ENCODE measurements at regions not wholly inside any gene's neighbourhood (a gene's known extent, or its start where the extent isn't known, plus 50 kb on each side); places are given as distances from the start of the nearest gene placed in this dataset.
"Not testable (repeated sequence)": the region's sequence is repeated elsewhere in the genome, so short reads cannot be mapped to it uniquely, and the experiment has no call there.

- TF ChIP-seq EZH2 (IDR thresholded peaks at IDR 0.05; ENCODE audit: borderline replicate concordance, low read depth, low read length, severe bottlenecking) = no peak
- TF ChIP-seq, protein P1, sequence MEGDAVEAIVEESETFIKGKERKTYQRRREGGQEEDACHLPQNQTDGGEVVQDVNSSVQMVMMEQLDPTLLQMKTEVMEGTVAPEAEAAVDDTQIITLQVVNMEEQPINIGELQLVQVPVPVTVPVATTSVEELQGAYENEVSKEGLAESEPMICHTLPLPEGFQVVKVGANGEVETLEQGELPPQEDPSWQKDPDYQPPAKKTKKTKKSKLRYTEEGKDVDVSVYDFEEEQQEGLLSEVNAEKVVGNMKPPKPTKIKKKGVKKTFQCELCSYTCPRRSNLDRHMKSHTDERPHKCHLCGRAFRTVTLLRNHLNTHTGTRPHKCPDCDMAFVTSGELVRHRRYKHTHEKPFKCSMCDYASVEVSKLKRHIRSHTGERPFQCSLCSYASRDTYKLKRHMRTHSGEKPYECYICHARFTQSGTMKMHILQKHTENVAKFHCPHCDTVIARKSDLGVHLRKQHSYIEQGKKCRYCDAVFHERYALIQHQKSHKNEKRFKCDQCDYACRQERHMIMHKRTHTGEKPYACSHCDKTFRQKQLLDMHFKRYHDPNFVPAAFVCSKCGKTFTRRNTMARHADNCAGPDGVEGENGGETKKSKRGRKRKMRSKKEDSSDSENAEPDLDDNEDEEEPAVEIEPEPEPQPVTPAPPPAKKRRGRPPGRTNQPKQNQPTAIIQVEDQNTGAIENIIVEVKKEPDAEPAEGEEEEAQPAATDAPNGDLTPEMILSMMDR (IDR thresholded peaks at IDR 0.05; ENCODE audit: borderline replicate concordance, extremely low read depth, low read length, poor library complexity, severe bottlenecking) = no peak
- DNase-seq = no peak
- H2AFZ ChIP-seq (ENCODE audit: low read depth, low read length) = no peak overlapping the region
These were observed 504.6 kb upstream of the NR5A2 start for GRCh38 chr1:199522936-199523335.

GRCh38 chr1:199529324-199529723 lies 498.2 kb upstream of the NR5A2 start:
- H2AFZ ChIP-seq (ENCODE audit: low read depth, low read length) = no peak overlapping the region
- H4K20me1 ChIP-seq (ENCODE audit: insufficient read depth, low read length) = no peaks in the 10 kb centered on the region
- no peak for DNase-seq
- no peak for ATAC-seq (ENCODE audit: insufficient read depth, low read depth)
- H3K36me3 ChIP-seq (ENCODE audit: insufficient read depth, low read length) = no peaks in the 10 kb centered on the region
- no peak overlapping the region for H3K4me2 ChIP-seq (ENCODE audit: insufficient read depth, low read length)
- no peak overlapping the region for H3K27ac ChIP-seq (ENCODE audit: low read length)
- peaks cover 18% of the 10 kb centered on the region for H3K9me3 ChIP-seq (ENCODE audit: insufficient read depth, low read length, severe bottlenecking)
- no peaks in the 10 kb centered on the region for H3K79me2 ChIP-seq (ENCODE audit: insufficient read depth, low read length)
- no peak overlapping the region for H3K4me3 ChIP-seq (ENCODE audit: low read depth in 1 of 2, low read length in 2 of 2)
- H3K27me3 ChIP-seq (ENCODE audit: insufficient read depth, low read length, poor library complexity) = no peaks in the 10 kb centered on the region
- H3K9ac ChIP-seq (ENCODE audit: low read depth, low read length) = no peak overlapping the region
- H3K4me1 ChIP-seq (ENCODE audit: insufficient read depth, low read length) = no peaks in the 10 kb centered on the region
- no peak for TF ChIP-seq EZH2 (IDR thresholded peaks at IDR 0.05; ENCODE audit: borderline replicate concordance, low read depth, low read length, severe bottlenecking)
- TF ChIP-seq, protein P1 (IDR thresholded peaks at IDR 0.05; ENCODE audit: borderline replicate concordance, extremely low read depth, low read length, poor library complexity, severe bottlenecking) = no peak

More at GRCh38 chr1:199522936-199523335, 504.6 kb upstream of the NR5A2 start:
- ATAC-seq (ENCODE audit: insufficient read depth, low read depth) = no peak
- H3K4me3 ChIP-seq (ENCODE audit: low read depth in 1 of 2, low read length in 2 of 2) = no peak overlapping the region
- no peak overlapping the region for H3K4me2 ChIP-seq (ENCODE audit: insufficient read depth, low read length)
- H3K27me3 ChIP-seq (ENCODE audit: insufficient read depth, low read length, poor library complexity) = no peaks in the 10 kb centered on the region
- no peaks in the 10 kb centered on the region for H3K9me3 ChIP-seq (ENCODE audit: insufficient read depth, low read length, severe bottlenecking)
- H3K4me1 ChIP-seq (ENCODE audit: insufficient read depth, low read length) = no peaks in the 10 kb centered on the region
- no peak overlapping the region for H3K9ac ChIP-seq (ENCODE audit: low read depth, low read length)
- H3K36me3 ChIP-seq (ENCODE audit: insufficient read depth, low read length) = no peaks in the 10 kb centered on the region
- no peaks in the 10 kb centered on the region for H3K79me2 ChIP-seq (ENCODE audit: insufficient read depth, low read length)
- H4K20me1 ChIP-seq (ENCODE audit: insufficient read depth, low read length) = no peaks in the 10 kb centered on the region
- no peak overlapping the region for H3K27ac ChIP-seq (ENCODE audit: low read length)

DNA sequence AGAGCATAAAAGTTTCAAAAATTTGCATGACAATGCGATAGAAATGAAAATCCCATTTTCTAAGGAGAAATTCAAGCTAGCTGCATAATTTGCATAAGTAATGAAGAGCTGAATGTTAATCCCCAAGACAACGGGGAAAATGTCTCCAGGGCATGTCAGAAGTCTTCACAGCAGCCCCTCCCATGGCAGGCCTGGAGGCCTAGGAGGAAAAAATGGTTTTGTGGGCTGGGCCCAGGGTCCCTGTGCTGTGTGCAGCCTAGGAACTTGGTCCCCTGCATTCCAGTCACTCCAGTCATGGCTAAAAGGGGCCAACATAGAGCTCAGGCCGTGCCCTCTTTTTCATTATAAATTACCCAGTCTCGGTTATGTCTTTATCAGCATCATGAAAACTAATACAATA lies 494.1 kb upstream of the NR5A2 start:
- not testable (repeated sequence) for H3K4me3 ChIP-seq (ENCODE audit: low read depth in 1 of 2, low read length in 2 of 2); H3K4me2 ChIP-seq (ENCODE audit: insufficient read depth, low read length); H3K27ac ChIP-seq (ENCODE audit: low read length); H3K9ac ChIP-seq (ENCODE audit: low read depth, low read length); H3K27me3 ChIP-seq (ENCODE audit: insufficient read depth, low read length, poor library complexity); H3K79me2 ChIP-seq (ENCODE audit: insufficient read depth, low read length); H3K36me3 ChIP-seq (ENCODE audit: insufficient read depth, low read length); ATAC-seq (ENCODE audit: insufficient read depth, low read depth); H3K4me1 ChIP-seq (ENCODE audit: insufficient read depth, low read length); H2AFZ ChIP-seq (ENCODE audit: low read depth, low read length); DNase-seq; H4K20me1 ChIP-seq (ENCODE audit: insufficient read depth, low read length)
- peaks cover 41% of the 10 kb centered on the region for H3K9me3 ChIP-seq (ENCODE audit: insufficient read depth, low read length, severe bottlenecking)

- Histone ChIP-seq H3K27ac (ENCODE audit: low read length) (no peak overlapping the region), H3K36me3 (ENCODE audit: insufficient read depth, low read length) (no peaks in the 10 kb centered on the region), H3K4me3 (ENCODE audit: low read depth in 1 of 2, low read length in 2 of 2) (no peak overlapping the region), H3K27me3 (ENCODE audit: insufficient read depth, low read length, poor library complexity) (no peaks in the 10 kb centered on the region), H3K4me2 (ENCODE audit: insufficient read depth, low read length) (no peak overlapping the region), H3K4me1 (ENCODE audit: insufficient read depth, low read length) (peaks cover 28% of the 10 kb centered on the region), H3K9me3 (ENCODE audit: insufficient read depth, low read length, severe bottlenecking) (no peaks in the 10 kb centered on the region), H2AFZ (ENCODE audit: low read depth, low read length) (no peak overlapping the region), H4K20me1 (ENCODE audit: insufficient read depth, low read length) (no peaks in the 10 kb centered on the region), H3K79me2 (ENCODE audit: insufficient read depth, low read length) (peaks cover 11% of the 10 kb centered on the region), H3K9ac (ENCODE audit: low read depth, low read length) (no peak overlapping the region)
- ATAC-seq (ENCODE audit: insufficient read depth, low read depth) (no peak), DNase-seq (no peak)
- TF ChIP-seq, protein P1 (IDR thresholded peaks at IDR 0.05; ENCODE audit: borderline replicate concordance, extremely low read depth, low read length, poor library complexity, severe bottlenecking) = peak; percentile 46
- TF ChIP-seq EZH2 (IDR thresholded peaks at IDR 0.05; ENCODE audit: borderline replicate concordance, low read depth, low read length, severe bottlenecking) = no peak
These were observed 481.7 kb upstream of the NR5A2 start for GRCh38 chr1:199545780-199546179.

Measured in DND-41 (cell line).